SW 1271 (cell line): ENCODE measurements at regions not wholly inside any gene's neighbourhood (a gene's known extent, or its start where the extent isn't known, plus 50 kb on each side); places are given as distances from the start of the nearest gene placed in this dataset.
"Not testable (repeated sequence)": the region's sequence is repeated elsewhere in the genome, so short reads cannot be mapped to it uniquely, and the experiment has no call there.

Source experiments
- DNase-seq, 2 experiments: peaks; one replicate each; lab custom pipeline; 2025; lab: John Stamatoyannopoulos, UW

DNA sequence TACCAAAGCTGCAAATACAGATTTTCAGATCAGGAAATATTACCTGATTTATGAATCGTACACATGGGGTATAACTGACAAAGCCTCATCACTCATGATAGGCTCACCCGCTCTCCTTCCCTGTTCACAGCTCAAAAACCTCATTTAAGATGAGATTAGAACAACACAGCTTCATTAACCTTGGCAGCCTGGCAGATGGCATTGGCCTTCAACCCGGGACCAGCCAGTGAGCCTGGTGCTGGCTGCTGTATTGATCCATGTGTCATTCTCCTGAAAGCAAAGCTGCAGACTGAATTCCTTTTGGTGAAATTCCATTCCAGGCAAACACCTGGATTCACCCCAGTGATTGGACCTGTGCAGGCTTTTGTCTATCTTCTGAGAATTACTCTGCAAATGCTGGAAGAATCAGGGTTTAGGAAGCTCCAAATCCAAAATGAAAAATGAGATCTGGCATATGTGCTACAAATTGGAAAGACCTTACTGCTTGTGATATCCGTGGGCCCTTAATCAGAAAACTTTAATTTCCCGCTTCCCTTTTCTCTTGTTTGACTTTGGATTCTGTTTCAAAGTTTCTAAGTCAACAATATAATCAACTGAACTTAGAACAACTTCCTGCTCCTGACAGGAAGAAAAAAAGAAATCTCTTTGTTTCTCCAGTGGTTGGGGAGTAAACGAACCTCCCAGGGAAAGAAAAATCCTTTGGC is 189.1 kb upstream of the KBTBD8 start:
- DNase-seq, result no peak

DNA sequence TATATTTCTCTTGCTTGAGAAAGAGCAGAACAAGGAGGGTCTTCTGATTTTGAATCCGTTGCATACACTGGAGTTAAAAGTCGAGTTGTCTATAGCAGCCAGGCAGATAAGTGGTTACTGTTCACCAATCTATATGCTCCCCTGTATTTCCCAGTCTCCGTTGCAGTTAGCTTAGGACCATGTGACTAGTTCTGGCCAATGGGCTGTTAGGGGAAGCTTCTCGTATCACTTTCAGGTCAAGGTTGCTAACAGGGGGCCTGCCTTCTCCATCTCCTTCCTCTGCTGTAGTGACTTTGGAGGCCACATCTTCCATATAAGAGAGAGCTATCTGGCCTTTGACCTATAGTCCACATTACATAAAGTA is 188.5 kb upstream of the KBTBD8 start:
- DNase-seq, result no peak

DNA sequence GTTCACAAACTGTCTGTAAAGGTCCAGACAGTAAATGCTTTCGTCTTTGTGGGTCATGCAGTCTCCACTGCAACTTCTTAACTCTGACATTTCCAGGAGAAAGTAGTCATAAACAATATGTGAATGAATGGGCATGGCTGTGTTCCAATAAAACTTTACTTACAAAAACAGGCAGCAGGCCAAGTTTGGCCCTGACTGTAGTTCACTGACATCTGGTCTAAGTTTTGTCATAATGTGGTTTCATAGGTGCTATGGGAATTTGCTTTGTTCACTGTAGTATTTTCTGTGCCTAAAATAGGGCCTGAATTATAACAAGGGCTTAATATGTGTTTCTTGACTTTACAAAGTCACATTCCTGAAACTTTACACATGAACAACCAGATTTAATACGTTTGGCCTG is 186.0 kb upstream of the KBTBD8 start:
- DNase-seq, result no peak

DNA sequence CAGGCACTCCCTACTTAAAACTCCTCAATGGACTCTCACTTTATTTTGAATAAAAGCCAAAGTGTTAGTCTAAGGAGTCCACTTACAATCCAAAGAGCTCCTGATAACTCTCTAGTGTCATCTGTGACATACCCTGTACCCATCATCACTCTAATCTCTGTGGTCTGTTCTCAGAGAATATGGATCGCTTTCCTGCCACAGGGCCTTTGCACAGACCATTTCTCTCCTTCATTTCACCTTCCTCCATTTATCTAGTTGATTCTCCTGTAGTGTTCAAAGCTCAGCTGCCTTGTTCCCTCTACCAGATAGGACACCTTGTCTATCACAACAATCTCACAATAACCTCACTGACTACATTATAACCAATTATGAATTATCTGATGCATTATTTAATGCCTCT is 185.4 kb upstream of the KBTBD8 start:
- no peak for DNase-seq

DNA sequence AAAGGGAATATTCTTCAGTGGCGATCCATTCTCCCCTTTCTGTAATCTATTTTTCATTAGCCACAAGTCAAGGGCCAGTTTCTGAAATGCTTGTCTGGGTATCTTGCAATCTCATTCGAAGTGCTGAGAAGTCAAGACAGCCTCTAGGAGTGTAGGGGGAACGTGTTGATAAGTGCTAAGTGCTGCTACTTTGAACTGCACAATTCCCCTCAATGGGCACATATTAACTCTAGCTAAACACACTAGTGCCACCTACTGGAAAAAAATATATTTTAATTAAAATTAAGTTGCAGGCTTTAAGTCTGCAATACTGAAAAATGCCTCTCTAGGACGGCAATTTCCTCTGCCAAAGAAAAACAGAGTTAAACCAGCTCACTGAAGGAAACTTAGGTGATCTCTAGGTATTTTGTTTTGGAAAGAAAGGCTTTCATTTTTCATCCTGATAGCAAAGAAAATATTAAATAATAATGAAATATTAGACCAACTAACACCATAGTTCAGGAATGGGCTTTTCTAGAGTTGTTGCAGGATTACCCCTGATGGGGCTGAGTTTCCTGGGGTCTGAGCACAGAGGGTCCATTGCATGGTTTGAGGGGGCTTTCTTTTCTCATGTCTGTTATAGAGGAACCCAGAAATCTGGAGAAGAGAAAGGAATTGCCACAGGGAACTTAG is 181.9 kb upstream of the KBTBD8 start:
- DNase-seq, result peak in 1 of 2 experiments; percentile 49

DNA sequence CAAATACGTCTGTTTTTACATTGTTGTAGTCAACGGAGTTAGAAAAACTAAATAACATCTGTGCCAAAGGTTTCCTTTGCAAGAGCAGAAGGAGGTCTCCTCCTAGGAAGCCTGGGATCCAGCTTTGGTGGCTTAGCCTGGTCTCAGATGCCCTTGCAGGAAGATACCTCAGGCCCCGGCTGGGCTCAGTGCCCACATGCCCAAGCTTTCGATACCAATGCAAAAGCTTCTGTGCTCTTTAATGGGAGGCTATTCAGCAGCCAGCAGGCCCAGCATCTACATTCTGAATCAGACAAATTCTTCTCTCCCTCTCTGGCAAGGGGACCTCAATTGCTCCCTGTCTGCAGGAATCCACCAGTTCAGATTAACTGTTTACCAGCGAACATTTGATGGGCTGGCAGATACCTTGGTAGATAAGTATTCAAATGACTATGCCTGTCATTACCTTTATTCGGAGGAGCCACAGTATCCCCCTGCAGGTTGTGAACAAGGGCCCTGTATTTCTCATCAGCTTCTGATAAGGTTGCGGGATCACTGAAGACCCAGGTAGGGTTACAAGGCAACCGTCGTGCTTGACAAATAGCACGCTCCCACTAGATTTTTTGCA is 180.1 kb upstream of the KBTBD8 start:
- no peak for DNase-seq

DNA sequence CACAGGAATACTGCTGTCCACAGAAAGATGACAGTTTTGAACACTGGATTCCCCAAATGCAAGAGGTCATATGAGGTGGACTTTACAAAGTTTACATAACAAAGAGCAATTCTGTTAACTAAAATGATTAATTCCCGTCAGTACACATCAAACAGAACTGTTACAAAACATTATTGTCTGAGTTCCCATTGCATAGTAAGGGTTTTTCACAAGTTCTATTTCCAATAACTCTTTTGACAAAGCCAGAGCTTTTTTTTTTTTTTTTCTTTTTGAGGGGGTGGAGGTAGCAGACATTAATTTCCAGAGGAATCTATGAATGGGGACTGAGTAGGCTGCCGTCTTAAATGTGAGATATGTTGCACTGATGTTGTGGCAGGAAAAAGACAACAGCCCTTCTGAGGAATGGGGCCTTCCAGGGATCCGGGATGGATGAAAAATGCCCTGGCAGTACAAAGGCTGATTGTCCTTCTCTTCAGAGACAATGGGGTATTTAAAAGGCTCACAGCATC is 178.1 kb upstream of the KBTBD8 start:
- DNase-seq, result no peak

DNA sequence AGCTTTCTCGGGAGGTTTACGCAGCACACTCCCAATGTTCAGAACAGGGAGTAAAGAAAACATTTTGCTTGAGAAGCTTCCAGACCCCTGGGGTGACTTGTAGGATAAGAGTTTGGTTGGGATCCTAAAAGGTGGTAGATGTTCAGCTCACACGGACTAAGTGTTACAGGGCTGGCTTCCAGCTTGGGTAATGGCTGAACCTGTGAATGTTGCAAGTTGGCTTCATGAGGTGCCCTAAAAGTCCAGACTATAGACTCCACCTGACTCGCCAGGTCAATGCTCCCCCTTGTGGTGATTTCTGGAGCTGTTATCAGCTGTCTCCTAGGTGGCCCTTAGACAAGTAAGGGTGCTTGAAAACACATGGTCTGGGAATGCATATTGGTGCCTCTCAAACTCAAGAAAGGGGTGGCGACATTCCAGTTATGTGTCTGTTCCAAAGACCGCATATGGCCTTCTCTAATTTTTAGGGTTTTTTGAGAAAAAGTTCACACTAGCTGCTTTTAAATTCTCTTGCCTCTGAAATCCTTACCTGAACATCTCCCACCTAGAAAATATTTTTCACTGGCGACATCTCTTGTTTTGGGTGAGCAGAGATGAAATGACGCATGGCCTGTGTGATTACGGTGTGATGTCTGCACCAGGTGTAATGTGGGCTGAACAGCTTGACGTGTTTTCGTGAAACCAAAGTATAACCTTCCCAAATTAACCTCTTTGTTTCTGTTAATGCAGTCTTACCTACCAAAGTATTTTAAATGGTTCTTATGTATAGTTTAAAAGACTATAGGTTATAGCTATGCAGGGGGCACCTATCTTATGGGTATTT is 175.7 kb upstream of the KBTBD8 start:
- peak in 1 of 2 experiments; percentile 22 for DNase-seq

DNA sequence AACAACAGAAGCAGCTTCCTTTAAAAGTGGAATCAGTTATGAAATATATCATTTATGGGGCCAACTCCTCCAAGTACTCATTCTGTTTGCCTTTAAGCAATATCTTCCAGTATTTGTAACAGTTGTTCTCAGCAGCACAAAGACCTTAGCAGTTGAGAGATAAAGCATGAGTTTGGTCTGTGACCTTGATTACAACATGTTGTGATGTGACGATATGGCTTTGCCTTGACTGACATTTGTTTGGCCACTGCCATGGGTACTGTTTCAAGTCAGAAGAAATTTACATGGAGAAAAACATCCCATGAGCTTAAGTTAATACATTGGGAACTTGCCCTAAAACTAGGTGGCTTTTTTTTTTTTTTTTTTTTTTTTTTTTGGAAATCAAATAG is 175.1 kb upstream of the KBTBD8 start:
- no peak for DNase-seq

DNA sequence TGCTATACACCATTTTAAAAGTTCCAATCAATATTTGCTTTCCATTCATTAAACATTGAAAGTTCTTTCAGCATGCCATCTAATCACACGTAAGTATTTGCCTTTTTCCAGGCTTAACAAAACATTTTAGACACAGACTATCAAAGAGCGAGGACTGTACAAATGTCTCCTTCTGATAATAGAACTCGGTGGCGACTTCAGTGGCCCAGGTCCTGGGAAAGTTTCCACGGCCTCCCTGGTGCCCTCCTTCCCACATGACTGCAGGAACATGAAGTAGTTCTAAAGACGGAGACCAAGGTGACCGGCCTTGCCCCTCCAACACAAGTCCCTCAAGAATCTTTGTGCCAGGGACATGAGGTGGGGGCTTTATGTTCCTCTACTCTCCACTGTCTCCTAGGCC is 174.6 kb upstream of the KBTBD8 start:
- no peak for DNase-seq

DNA sequence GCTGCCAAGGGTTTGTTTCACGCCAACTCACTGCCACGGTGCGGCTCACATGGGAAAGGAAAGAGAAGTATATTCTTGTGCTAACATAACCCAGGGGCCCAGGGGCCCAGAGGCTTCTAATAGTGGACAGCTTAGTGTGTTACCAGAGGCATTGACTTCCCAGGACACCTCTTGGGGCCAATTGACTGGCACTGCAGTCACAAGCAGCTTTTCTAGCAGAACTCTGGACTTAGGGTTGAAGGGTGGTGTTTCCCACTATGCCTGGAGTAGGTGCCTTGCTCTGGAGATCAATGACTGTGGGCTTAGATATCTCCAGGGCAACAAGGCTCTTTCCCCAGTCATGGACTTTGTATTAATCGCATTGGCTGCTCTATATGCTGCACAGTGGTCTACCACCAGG is 172.7 kb upstream of the KBTBD8 start:
- no peak for DNase-seq

DNA sequence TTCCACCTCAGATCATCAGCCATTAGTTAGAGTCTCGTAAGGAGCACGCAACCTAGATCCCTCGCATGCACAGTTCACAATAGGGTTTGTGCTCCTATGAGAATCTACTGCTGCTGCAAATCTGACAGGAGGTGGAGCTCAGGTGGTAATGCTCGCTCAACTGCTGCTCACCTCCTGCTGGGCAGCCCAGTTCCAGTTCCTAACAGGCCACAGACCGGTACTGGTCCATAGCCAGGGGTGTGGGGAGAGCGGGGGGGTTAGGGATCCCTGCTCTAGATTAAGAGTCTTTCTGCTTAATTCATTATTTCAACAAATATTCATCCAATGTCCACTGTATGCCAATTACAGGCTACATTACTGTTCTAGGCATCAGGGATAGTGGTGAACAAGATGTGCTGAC is 170.4 kb upstream of the KBTBD8 start:
- no peak for DNase-seq

DNA sequence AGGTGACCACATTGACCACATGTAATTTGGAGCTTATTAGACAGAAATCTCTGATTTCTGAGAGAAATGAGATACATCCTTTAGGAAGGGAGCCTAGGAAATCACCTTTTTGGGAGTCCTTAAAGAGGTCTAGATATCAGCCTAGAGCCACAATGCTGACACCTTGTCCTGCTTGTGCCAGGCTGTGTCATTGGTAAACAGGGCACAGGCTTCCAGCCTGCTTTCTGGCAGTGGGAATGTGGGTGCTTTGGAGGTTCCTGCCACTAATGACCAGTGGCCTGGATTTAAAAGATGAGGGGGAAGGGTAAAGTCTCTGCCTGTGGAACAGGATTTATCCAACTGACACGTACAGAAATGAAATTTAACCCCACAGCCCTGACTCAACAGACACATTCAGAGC is 169.8 kb upstream of the KBTBD8 start:
- no peak for DNase-seq

DNA sequence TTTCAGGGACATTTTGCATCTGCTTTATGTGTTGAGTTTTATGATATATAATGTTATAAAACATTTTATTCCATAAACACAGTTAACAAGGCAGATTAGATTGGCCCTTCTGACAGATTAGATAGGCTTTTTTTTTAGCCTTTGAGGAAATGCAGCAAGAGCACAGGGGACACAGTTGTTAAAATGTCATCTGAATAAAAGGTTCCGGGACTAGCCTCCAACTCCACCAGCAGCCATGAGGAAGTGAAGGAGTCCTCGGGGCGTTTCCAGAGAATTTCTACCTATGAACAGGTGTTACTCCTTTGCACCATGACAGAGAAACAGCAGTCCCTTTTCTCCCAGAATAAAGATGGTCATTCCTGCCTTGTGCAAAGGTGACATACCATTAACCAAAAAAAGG is 167.8 kb upstream of the KBTBD8 start:
- no peak for DNase-seq

DNA sequence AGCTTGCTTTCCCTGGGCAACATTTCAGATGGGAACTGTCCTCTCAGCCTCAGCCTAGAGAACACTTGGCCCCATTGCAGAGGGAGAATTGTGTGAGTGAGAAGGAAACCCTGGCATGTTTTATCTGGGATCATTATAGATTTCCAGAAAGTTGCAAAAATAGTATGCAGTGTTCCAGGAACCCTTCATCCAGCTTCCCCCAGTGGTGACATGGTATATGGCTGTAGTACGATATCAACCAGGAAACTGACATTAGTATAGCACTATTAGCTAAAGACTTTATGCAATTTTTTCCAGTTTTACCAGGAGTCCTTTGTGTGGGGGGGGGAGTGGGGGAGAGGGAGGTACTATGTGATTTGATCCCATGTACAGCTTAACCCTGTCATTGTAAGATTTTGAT is 166.2 kb upstream of the KBTBD8 start:
- DNase-seq, result no peak

DNA sequence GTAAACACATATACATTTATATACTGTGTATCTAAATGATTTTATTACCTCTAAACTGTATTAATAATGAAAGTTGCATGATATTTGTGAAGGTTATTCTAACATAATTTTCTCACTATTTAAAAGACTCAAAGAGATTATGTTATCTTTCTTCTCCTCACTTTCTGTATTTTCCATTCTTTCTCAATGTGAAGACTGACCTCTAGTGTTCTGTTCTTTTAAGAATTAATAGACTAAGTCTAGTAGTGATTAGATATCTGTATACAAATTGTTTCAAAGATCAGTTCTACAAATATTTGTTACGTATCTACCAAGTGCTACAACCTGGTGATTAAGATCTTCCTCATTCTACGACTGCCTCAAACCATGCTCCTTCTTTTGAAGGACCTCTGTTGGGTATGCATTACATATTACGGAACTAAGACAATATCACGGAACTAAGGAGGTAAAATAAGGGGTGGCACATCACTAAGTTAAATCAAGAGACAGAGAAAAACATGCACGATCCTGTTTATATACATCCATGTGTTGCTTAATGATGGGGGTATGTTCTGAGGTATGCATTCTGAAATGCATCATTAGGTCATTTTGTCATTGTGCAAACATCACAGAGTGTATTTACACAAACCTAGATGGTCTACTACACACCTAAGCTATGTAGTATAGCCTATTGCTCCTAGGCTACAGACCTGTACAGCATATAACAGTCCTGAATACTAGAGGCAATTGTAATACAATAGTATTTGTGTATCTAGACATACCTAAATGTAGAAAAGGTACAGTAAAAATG is 161.5 kb upstream of the KBTBD8 start:
- no peak for DNase-seq

DNA sequence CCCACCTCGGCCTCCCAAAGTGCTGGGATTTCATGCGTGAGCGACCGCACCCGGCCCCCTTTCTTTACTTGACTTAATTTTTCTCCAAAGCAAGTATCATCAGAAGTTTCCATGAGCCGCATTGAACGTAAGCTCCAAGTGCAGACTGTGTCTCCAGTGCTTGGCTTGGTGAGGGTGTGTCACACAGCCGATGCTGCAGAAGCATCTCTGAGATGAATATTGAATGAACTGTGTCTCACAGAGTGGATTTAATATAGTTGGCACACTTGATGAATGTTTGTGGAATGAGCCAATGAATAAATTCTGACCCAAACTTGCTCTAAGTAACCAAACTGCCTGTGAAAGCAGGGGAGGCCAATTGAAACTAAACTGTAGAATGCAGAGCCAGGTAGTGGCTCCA is 159.4 kb upstream of the KBTBD8 start:
- DNase-seq, result no peak

DNA sequence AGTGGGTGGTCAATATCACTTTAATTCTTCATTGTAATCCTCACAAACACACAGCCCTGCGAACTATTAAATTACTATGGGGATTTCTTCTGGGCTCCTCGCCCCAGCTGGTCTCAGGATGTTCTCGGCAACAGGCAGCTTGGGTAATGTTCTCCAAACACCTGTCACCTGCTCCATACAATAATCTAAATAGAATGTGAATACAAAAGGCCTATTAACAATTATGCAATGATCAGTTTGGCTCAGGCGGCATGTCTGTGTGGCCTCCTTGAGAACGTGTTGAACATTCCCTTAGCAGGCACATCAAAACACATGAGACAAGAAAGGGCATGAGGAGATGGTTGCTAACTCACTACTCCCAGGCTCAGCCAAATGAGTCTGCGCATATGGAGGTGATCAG is 158.6 kb upstream of the KBTBD8 start:
- no peak for DNase-seq

DNA sequence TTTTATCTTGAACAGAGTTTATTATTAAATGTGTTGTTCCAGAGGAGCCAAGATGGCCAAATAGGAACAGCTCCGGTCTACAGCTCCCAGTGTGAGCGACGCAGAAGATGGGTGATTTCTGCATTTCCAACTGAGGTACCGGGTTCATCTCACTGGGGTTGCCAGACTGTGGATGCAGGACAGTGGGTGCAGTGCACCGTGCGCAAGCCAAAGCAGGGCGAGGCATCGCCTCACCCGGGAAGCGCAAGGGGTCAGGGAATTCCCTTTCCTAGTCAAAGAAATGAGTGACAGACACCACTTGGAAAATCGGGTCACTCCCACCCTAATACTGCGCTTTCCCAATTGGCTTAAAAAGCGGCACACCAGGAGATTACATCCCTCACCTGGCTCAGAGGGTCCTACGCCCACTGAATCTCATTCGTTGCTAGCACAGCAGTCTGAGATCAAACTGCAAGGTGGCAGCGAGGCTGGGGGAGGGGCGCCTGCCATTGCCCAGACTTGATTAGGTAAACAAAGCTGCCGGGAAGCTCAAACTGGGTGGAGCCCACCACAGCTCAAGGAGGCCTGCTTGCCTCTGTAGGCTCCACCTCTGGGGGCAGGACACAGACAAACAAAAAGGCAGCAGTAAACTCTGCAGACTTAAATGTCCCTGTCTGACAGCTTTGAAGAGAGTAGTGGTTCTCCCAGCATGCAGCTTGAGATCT is 155.2 kb upstream of the KBTBD8 start:
- DNase-seq, result not testable (repeated sequence)

DNA sequence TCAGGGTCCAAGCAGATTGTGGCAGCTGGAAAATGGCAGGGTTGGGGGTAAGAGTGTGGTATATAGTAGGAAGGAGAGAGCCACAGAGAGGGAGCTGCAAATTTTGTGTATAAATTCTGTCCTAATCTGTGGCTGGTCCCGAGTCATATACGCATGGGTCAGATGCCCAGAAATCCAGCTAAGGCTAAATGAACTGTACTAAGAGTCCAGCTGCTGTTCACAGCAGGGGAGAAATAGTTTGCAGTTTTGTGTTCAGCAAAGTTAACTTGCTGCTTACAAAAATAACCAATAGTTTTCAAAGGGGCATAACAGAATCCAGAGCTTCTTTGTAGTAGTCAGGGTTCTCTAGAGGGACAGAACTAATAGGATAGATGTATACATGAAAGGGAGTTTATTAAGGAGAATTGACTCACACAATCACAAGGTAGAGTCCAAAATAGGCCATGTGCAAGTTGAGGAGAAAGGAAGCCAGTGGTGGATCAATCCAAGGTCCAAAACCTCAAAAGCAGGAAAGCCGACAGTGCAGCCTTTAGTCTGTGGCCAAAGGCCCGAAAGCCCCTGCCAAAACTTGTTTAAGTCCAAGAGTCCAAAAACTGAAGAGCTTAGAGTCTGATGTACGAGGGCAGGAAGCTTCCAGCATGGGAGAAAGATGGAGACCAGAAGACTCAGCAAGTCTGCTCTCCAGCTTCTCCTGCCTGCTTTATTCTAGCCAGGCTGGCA is 146.1 kb upstream of the KBTBD8 start:
- DNase-seq, result no peak
